ENCODE measurements at regions not wholly inside any gene's neighbourhood (a gene's known extent, or its start where the extent isn't known, plus 50 kb on each side); places are given as distances from the start of the nearest gene placed in this dataset.

DNA sequence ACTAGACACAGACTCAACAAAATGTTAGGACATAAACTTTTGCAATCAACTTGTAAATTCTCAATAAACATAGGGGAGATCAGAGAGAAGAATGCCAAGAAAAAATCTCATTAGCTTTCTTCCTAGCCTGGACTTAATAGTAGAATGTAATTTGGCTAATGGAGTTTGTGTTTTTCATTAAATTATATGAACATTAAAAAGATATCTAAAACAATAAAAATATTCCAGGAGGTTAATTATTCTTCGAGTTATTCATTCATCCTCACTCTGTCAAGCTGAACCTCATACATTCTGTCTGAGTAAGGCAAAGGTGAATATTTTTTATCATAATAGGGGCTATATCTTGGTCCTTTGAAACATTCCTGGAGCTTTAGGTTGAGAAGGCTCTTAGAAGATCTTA lies 551.9 kb upstream of the TBX3 start:
- DNase-seq, result no peak

DNA sequence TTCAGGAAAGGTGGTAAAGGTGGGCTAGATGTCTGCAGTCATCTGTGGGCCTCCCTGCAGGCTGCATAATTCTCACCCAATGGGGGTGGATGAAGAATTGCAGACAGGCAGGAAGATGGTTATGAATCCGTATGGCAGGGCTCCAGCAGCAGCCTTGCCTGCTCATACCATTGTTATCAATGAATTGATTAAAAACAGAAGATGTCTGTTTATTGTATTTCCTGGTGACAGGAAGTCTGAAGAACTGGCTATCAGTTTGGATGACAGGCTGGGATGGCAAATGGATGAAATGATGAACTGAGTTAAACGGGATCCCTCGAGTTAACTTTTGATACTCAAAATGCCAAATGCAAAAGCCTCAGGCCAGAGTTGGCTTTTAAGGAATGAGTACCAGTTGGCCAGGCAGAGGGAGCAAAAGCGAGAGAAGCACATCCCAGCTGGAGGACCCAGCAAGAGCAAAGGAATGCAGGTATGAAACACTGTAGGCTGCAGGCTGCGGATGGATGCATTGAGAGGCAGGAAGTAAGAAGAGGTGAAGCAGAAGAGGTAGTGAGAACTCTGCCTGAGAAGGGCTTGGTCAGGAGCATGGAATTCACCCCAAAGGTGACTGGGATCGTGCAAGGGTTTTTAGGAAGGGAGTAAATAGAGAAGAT lies 550.0 kb upstream of the TBX3 start:
- no peak for DNase-seq

DNA sequence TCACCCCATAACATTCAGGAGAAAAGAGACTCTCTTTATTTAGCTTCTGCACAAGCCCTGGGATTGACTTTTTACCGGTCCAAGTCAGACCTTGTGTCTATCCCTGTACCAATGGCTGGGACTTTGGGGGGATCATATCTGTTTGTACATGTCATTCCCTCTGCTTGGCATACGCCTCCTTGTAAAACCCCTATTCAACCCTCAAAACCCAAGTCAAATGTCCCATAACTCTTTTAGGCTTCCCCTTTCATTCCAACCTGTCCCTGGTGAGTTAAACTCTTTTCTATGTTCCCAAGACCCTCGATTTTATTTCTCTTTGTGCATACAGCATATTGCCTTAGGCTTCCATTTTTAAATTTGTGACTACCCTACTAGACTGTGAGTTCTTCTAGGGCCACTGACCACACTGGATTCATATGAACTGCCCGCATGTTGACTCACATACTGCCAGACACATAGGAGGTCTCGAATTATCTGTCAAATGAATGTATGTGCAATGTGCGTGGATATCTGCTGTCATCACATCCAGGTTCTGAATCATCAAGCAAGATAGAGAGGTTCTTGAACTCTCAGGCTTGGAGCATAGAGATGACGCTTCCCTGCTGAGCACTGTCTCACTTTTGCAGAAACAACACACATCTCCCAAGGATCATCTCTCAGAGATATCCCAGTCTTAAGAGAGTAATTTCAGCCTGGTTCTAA lies 548.6 kb upstream of the TBX3 start:
- DNase-seq, result no peak

DNA sequence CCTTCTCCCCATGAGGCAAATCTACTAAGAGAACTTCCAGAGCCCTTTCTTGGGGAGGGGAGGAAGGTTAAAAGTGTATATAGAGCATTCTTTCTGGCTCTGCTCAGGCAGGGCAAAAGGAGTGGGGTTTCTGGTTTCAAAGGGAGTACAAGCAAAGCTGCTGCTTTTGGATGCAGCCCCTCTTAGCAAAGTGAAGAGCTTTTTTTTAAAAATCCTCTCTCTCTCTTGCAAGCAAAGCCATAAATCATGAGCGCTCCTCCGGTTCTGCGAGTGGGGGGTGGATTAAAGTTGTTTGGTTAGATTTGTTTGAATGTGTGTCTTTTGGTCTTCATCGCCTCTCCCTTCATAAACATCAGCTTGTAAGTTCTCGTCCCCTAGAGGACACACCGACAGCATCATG lies 546.6 kb upstream of the TBX3 start:
- no peak for DNase-seq

DNA sequence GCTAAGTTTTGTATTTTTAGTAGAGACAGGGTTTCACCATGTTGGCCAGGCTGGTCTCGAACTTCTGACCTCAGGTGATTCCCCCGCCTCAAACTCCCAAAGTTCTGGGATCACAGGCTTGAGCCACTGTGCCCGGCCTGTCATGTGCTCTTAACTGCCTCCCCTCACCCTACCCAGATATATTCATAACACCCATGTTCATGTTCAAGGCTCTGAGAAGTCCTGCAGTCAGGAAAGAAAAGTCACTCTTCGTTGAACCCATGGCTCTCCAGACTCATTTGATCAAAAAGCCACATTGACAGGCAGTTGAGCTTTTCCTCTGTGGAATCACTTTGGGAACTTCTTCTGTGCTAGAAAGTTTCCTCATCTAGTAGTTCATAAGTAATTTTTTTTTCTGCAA lies 545.5 kb upstream of the TBX3 start:
- DNase-seq, result no peak

DNA sequence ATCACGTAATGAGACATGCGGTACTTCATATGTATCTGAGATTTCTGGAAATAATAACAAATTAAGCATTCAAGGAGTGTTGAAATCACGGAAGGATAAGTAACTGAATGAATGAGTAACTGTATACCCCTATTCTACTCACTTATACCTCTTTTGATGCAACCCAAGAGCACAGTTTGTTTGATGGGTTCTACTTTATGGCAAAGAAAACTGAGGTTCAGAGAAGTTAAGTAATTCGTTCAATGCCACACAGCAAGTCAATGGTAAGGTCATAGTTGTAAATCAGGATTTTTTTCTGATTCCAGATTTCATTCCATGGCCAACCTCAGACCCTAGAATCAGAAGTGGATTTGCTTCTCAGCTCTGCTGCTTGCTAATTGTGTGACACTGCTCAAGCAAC lies 544.5 kb upstream of the TBX3 start:
- no peak for DNase-seq

DNA sequence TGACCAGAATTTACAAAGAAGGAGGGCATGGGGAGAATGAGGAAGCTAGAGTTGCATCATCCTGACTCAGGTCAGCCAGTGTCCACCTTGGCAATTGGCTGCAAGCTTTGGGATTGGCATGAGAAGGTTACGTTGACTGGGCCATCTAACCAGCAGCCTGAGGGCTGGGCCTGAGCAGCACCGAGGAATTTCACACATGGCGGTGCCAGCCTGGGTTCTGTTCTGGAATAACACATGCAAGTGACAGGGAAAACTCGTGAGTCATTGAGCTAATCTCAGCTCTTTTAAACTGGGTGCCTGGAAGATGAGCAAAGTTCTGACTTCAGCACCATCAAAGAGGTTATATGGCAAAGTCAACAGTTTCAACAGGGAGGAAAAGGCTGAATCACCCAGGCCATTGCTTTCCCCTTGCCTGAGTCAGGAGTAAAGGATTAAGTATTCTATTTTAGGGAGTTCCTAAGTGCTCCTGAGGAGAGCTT lies 543.2 kb upstream of the TBX3 start:
- no peak for DNase-seq

DNA sequence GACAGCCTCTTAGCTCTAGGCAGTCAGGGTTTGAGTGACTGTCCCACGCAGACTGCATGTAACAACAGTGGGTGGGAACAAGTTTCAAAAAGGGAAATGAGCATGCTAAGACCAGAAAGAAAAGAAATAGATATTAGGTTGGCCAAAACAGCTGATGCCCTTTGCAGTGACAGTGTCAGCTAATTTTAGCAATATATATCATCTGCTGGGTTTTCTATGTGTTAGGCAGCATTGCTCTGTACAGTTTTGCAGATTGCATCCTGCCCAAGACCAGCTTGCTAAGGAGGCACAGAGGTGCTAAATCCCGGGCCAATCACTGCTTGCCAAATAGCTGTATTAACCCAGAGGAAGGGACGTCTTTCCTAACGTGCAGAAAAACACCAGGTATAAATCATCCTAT lies 541.9 kb upstream of the TBX3 start:
- no peak for DNase-seq

DNA sequence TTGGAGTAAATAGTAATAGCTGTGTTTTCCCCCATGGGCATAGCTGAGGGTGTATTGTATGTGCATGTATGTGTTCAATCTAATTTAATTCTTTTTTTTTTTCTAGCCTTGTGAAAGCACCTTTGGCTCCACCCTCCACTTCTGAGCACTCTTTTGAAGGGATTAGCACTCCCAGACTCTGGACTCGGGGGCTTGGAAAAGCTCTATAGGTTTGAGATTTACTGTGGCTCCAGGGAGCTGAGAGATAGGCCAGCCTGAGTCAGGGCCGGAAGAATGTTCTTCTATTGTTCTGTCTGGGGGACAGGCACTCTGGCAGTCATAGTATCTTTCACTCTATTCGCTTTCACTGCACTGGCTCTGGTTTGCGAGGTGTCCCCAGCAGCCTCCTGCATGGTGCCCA lies 540.0 kb upstream of the TBX3 start:
- DNase-seq, result no peak

DNA sequence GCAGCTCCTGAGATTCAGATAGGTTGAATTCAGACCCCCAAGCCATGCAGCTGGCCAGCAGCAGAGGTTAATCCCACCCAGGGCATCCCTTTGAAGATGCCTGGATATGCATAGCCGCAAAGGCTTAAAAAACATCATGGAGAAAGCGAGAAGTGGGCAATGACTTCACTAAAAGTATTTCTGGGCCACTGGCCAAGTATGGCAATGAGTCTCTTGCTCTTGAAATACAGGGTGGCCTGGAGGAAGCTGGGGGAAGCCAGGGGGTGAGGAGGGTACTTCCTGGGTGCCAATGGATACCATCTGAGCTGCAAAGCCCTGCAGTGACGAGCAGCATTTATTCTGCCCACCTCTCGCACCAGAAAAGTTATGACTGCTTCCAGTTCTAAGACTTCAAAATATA lies 539.3 kb upstream of the TBX3 start:
- DNase-seq, result no peak

DNA sequence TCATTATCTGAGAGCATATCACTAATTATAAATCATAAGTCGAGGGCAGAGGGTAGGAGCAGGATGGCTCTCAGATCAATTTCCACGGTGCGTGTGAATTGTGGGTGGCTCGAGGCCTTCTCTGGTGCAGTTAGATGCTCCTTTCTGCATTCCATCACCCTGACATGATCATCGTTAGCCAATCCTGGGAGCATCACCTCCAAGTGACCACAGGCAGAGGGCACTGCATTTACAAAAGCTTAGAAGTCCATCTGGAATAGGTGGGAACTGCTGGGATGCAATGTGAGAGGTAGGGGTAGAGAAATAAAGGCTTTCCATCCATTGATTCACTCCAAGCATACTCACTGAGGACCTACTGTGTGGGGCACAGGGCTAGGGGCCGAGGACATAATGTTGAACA lies 538.2 kb upstream of the TBX3 start:
- no peak for DNase-seq

DNA sequence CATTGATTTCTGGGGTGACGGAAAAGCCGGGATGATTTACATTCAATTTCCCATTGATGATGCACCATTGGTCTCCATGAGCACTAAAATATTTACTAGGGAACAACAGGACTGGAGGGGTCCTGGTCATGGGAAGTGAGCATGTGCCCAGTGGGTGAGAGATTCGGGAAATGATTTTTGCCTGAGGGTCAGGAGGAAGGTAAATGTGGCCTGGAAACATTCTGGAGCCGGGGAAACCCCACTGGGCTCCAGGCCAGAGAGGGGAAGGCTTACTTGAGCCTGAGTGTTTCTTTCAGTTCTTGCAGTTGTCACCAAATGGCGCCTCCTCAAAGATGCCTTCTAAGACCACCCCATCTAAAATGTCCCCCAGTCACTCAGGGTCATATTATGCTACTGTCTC lies 532.3 kb upstream of the TBX3 start:
- no peak for DNase-seq

DNA sequence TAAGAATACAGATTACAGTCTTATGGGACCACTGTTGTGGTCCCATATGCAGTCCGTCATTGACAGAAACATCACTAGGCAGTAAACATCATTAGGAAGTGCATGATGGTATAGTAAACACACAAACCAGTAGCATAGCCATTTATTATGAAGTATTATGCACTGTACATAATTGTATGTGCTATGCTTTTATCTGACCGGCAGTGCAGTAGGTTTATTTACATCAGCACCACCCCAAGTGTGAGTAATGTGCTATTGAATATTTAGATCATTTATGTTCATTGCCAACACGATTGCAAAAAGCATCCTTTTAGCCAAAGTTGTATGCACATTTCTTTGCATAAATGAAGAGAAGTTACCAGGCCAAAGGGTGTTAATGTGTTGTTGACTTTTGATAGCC lies 531.6 kb upstream of the TBX3 start:
- no peak for DNase-seq

DNA sequence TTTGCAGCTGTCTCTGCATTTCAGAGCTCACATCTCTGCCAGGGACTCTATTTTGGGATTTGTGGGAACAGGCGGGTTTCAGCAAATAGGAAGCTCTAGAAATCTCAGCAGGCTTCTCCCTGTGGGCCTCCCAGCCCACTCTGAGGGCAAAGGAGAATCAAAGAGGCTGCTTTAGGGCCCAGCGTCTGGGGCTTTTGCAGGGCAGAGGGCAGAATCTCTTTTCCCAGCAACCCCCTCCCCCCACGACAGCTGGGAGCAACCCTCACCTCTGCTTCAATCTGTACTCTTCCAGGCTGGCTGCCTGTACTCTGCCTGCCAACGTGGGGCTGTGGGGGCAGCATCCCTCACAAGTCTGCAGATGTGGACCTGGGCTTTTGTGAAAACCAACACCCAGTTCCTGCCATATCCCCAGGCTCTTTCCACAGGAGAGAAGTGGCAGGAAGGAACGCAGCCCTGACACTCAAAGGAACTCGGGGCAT lies 529.6 kb upstream of the TBX3 start:
- DNase-seq, result no peak

DNA sequence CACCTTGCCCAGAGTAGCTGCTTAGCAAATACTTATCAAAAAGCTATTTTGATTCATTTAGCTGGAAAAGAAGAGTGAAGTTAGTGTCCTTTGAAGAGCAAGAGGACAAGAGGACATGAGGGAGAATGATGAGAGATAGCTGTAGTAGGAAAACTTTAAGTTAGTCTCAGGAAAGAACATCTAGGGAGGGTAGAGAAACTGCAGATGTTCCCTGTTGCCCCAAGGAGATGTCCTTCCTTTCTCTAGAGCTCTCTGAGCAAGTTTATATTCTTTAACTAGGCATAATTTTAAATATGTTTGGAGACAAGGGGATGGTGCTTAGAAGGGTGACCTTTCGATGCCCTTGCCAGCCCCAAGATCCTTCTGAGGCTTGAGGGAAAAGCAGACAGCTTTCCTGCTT lies 529.1 kb upstream of the TBX3 start:
- no peak for DNase-seq

DNA sequence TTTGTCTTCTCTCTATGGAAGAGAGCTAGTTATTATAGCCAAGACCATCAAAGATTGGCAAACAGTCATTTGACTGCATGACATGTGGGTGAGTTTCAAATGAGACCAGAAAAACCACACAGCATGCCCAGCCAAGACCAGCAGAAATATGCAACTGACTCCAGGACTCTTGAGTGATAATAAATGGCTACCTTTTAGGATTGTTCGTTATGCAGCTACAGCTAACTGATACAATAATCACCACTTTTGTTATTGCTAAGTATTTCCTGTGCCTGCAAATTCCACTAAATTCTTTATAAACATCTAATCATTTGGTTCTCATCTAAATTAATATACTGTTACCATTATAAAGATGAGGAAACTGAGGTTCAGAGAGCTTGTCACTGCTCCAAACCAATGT lies 528.4 kb upstream of the TBX3 start:
- no peak for DNase-seq

DNA sequence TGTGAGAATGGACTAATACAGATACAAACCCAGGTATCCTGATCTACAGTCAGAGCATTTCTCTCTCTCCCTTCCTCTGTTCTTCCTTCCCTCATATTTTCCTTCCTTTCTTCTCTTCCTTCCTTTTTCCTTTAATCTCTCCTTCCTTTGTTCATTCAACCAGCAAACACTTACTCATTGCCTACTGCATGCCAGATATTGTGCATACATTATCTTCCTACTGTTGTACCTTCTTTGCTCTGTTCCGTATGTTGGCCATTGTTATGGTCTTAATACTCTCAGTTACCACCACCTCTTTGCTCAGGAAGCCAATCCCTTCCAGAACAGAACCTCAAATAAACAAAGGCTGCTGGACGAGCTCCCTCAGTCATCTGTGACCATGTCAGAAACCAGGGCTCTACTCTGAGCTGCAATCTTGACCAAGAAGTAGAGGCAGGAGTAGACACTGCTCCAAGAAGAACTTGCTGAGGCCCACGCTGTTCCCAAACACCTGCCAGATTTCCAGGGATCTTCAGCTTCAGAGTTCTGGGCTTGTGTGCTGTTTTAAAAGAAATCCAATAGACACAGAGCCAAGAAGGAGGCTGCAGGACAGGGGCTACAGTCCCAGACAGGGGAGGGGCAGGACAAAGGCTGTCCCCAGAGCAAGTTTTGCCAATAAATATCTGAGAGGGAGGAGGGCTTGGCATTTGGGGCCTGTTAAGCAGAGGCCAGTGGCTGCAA lies 526.7 kb upstream of the TBX3 start:
- no peak for DNase-seq

DNA sequence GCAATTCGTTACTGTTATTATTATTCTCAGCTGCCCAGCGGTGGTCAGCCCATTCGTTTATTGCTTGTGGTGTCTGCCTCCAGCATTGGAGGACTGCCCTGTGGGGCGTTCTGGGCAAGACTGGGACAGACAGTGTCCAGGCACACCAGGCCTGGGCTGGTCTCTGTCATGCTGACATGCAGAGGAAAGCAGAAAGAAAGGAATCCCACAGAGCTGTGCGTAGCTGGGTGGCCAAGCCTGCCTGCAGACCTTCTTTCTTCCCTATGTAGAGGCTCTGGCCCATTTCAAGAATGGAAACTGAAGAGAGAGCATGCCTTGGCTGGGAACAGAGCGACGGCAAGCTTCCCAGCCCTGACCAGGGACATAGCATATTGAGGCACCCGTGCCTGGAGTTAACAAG lies 525.3 kb upstream of the TBX3 start:
- no peak for DNase-seq

DNA sequence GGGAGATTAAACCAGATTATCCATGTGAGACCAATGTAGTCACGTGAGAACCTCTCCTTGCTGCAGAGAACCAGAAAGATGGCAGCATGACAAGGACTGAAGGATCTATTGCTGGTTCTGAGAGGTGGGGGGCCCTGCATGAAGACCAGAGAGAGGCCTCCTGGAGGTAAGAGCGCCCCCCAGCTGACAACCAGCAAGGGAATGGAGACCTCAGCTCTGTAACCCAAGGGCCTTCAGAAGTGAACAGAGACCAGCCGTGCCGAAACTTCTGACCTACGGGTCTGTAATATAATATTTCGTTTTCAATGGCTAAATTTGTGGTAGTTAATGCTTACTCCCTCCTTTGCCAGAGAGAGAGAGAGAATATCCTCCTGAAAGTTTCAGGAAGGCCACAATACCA lies 524.1 kb upstream of the TBX3 start:
- no peak for DNase-seq

DNA sequence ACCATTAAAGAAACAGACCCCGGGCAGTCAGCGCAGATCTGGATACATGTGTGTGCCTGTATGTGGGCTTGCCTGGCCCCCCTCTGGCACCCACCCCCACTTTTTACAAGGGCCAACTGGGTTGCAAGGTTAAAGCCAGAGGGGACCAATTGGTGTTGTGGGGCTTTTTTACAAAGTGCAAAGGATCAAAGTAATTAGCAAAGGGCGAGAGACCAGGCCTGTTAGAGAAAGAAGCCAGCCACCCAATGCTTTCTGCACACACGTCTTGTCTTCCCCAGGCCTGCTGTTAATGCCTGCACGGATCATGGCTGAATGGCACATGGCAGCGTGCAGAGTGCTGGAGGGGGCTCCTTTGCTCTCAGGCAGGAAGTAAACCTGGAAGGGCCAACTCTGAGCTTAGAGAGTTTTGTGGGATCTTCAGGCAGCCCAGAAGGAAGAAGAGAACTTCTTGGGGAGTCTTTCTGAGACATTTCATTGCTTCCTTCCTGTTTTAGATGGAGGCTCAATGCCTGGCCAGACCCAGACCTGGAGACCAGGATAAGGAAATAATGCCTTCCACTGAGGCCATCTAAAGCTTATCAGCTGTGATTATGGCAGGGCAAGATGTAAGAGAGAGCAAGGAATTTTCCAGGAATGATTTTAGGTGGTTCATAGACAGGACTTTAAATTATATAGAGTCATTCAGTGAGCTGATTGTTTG lies 523.4 kb upstream of the TBX3 start:
- DNase-seq, result no peak

DNA sequence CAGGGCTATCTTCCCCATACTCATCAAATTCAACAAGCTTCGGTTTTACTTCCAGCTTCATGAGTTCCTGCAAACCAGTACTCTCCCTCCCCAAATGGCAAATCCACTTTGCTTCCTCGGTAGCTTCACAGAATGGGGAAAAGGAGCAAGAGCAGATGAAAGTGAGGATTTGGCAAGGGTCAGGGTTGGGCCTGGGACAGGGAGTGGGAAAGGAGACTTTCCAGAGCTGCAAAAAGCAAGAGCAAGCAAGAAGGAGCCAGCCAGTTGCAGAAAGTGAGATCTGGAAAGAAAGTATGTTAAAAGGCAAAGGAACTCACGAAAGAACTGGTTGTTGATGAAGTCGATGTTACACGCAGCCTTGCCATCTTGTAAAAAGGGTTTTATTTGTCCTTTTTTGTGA lies 522.8 kb upstream of the TBX3 start:
- no peak for DNase-seq

DNA sequence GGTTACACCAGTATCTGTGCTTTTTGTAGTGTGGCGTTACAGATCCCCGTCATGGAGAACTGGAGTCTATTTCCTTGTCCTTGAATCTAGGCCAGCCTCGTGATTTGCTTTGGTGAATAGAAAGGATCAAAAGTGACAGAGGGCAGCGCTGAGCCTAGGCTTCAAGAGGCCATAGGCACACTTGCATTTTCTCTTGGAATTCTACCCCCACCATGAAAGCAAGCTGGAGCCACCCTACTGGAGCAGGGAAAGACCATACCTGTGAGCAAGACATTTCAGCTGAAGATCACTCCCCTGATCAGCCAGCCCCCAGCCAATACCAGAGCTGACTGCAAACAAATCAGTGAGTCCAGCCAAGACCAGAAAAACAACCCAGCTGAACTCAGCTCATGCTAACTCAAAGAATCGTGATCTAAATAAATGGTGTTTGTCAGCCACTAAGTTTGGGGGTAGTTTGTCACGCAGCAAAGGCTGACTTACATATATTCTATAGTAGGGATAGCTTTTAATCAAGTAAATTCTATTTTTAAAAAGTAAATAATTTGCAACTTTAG lies 521.9 kb upstream of the TBX3 start:
- no peak for DNase-seq
